HuH-7.5 (cell line): ENCODE measurements at regions not wholly inside any gene's neighbourhood (a gene's known extent, or its start where the extent isn't known, plus 50 kb on each side); places are given as distances from the start of the nearest gene placed in this dataset.

Experiments
- DNase-seq: peaks from one replicate; pipeline ENCODE4 v3.0.0; 2011; ENCODE audit warnings: low spot score

- DNase-seq, result no peak
Observed at GRCh38 chr3:96169111-96169766, 645.2 kb upstream of the EPHA6 start.

GRCh38 chr3:96172917-96173316 is 641.5 kb upstream of the EPHA6 start:
- no peak for DNase-seq

GRCh38 chr3:96175500-96175899 is 638.9 kb upstream of the EPHA6 start:
- DNase-seq, result no peak

GRCh38 chr3:96182756-96183155 is 631.6 kb upstream of the EPHA6 start:
- DNase-seq, result no peak

- DNase-seq, result no peak
Observed at GRCh38 chr3:96183871-96184270, 630.5 kb upstream of the EPHA6 start.

- DNase-seq, result no peak
Observed at GRCh38 chr3:96190024-96190616, 624.3 kb upstream of the EPHA6 start.

- DNase-seq, result no peak
Observed at GRCh38 chr3:96192966-96193550, 621.3 kb upstream of the EPHA6 start.

- DNase-seq, result no peak
Observed at GRCh38 chr3:96200897-96201296, 613.5 kb upstream of the EPHA6 start.

GRCh38 chr3:96201463-96201862 is 612.9 kb upstream of the EPHA6 start:
- no peak for DNase-seq

GRCh38 chr3:96202181-96202580 is 612.2 kb upstream of the EPHA6 start:
- no peak for DNase-seq

- no peak for DNase-seq
Observed at GRCh38 chr3:96209699-96210098, 604.7 kb upstream of the EPHA6 start.

- DNase-seq, result no peak
Observed at GRCh38 chr3:96213393-96213792, 601.0 kb upstream of the EPHA6 start.

GRCh38 chr3:96214941-96215340 is 599.5 kb upstream of the EPHA6 start:
- DNase-seq, result no peak

GRCh38 chr3:96225494-96225893 is 588.9 kb upstream of the EPHA6 start:
- no peak for DNase-seq

GRCh38 chr3:96233679-96234078 is 580.7 kb upstream of the EPHA6 start:
- DNase-seq, result no peak

- no peak for DNase-seq
Observed at GRCh38 chr3:96236522-96236921, 577.9 kb upstream of the EPHA6 start.

- DNase-seq, result no peak
Observed at GRCh38 chr3:96259299-96259698, 555.1 kb upstream of the EPHA6 start.

GRCh38 chr3:96264701-96265100 is 549.7 kb upstream of the EPHA6 start:
- no peak for DNase-seq

GRCh38 chr3:96266395-96267190 is 547.8 kb upstream of the EPHA6 start:
- peak; percentile 6 for DNase-seq

- no peak for DNase-seq
Observed at GRCh38 chr3:96267577-96267976, 546.8 kb upstream of the EPHA6 start.

GRCh38 chr3:96294143-96294542 is 520.3 kb upstream of the EPHA6 start:
- no peak for DNase-seq

- DNase-seq, result no peak
Observed at GRCh38 chr3:96300743-96301142, 513.7 kb upstream of the EPHA6 start.

- no peak for DNase-seq
Observed at GRCh38 chr3:96319166-96319565, 495.2 kb upstream of the EPHA6 start.
